ENCODE measurements at regions not wholly inside any gene's neighbourhood (a gene's known extent, or its start where the extent isn't known, plus 50 kb on each side); places are given as distances from the start of the nearest gene placed in this dataset.

GRCh38 chr3:146889626-146890025 is 284.5 kb upstream of the PLSCR5 start:
- intact Hi-C loops (cut with DNase I, micrococcal nuclease): no loop called here
- ATAC-seq: no peak
- no peak for DNase-seq

DNA sequence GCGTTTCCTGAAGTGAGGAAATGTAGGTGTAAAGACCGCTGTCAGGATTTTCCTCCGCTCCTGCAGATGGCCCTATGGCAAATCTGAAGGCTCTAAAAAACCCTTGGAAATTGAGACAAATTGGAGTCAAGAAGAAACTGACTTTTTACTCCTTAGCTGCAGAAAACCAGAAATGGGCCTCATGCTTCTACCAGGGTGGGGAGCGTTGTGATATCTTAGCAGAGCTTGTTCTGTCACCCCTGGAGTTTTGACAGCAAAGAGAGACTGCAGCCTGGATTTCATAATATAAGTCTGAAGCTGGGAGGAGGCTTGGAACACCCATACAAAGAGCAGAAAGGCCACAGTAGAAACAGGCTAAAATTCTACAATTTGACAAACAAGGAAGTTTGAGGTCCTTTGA is 283.0 kb upstream of the PLSCR5 start:
- no peak for DNase-seq
- intact Hi-C loops (cut with DNase I, micrococcal nuclease): no loop called here
- ATAC-seq: no peak

DNA sequence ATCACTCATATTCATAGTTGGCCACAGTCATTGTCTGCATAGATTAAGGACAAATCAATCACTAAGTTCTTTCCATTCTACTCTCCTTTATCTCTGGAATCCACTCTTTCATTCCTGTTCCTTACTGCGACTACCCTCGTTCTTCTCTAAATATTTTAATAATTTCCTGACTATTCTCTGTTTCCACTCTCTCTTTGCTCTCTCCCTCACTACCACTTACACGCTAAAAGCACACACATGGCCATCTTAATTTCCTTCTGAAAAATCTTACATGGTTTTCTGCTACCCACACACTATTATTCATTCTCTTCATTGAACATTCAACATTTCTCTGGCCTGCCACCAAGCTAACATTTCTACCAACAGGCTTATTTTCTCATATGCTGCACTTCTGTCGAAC is 279.6 kb upstream of the PLSCR5 start:
- intact Hi-C loops (cut with DNase I, micrococcal nuclease): no loop called here
- ATAC-seq (no peak), DNase-seq (no peak)

DNA sequence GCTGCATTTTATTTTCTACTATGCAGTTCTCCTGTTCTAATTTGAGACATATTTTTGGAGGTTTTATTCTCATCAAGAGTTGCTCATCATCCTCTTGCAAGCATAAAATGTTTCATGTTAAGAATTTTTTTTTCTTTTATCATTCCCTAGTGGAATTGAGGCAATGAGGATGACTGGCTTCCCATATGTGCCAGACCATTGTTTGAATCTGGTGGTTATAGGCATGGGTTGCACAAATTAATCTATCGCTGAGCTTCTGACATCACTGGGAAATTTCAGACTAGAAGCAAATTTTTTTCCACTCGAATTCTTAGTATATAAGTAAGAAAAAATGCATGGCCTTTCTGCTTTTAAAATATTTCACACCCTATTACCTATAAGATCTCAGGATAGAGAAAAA is 279.1 kb upstream of the PLSCR5 start:
- ATAC-seq: no peak

GRCh38 chr3:146883288-146883687 is 278.1 kb upstream of the PLSCR5 start:
- no peak for DNase-seq
- no peak for ATAC-seq
- intact Hi-C loops (cut with DNase I, micrococcal nuclease): no loop called here

More for the DNA sequence above, 279.1 kb upstream of the PLSCR5 start:
- intact Hi-C loops (cut with DNase I, micrococcal nuclease): no loop called here
- no peak for DNase-seq

DNA sequence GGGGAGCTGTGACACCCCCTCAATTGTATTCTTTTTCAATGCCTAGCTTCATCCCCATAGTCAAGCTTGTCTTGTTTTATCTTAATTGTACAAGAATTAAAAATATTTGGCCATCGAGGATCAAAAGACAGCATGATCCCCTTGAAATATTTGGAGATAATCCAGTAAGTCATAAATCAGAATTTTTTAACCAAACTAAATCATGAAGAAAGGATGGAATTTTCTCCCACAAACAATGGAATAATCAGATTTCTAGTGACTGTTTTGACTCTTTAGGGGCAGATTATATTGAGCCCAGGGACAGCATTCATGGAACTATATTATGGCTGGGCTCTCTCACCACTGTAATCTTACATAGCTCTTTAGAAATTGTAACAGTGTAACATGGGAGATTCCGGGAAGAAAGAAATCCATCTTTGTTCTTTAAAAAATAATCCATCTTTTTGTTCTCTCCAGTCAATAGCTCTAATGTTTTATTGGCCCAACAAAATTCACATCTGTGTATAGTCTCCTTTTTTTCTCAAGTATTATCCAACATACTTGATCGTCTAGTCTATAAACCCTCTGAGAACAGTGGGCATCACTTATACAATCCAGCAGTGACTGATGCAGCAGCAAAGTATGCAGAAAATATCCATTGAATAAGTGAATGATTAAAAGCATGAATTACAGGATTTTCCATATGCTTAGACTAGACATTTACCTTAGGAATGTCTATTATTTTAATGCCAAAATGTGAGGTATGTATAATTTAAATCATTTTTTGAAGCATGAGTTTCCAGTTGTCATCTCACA is 277.0 kb upstream of the PLSCR5 start:
- intact Hi-C loops (cut with DNase I, micrococcal nuclease): no loop called here
- ATAC-seq (no peak), DNase-seq (no peak)

DNA sequence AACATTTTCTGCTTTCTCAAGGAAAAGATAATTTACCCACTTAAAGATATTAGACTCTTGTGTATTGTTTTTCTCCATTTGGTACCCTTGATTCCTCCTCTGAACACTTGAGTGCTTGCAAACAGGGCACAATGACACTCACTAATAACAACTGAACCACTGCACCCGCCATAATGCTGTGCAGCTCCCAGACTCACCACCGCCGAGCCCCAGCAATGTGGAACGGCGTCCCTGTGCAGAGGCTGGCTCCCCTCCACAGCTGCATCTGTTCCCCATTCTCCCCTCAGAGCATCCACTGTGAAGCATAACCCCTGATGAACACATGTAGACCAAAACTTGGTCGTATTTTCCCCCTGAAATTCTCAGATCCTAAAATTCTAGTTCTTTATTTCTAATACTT is 276.2 kb upstream of the PLSCR5 start:
- ATAC-seq (no peak), DNase-seq (no peak)
- intact Hi-C loops (cut with DNase I, micrococcal nuclease): no loop called here

- ATAC-seq (no peak), DNase-seq (no peak)
- intact Hi-C loops (cut with DNase I, micrococcal nuclease): no loop called here
These were observed 268.6 kb upstream of the PLSCR5 start for GRCh38 chr3:146873748-146874147.

- ATAC-seq (no peak), DNase-seq (no peak)
- intact Hi-C loops (cut with DNase I, micrococcal nuclease): no loop called here
These were observed 260.1 kb upstream of the PLSCR5 start for GRCh38 chr3:146865175-146865755.

- ATAC-seq: no peak
- intact Hi-C loops (cut with DNase I, micrococcal nuclease): no loop called here
- DNase-seq: no peak
These were observed 256.1 kb upstream of the PLSCR5 start for GRCh38 chr3:146861262-146861661.

- DNase-seq (no peak), ATAC-seq (no peak)
- intact Hi-C loops (cut with DNase I, micrococcal nuclease): no loop called here
These were observed 249.4 kb upstream of the PLSCR5 start for GRCh38 chr3:146854523-146854922.

GRCh38 chr3:146851665-146852064 is 246.5 kb upstream of the PLSCR5 start:
- intact Hi-C loops (cut with DNase I, micrococcal nuclease): no loop called here
- ATAC-seq (no peak), DNase-seq (no peak)

- no peak for ATAC-seq
- DNase-seq: no peak
- intact Hi-C loops (cut with DNase I, micrococcal nuclease): no loop called here
These were observed 240.2 kb upstream of the PLSCR5 start for GRCh38 chr3:146845361-146845760.

- intact Hi-C loops (cut with DNase I, micrococcal nuclease): no loop called here
- no peak for ATAC-seq
These were observed 238.3 kb upstream of the PLSCR5 start for GRCh38 chr3:146843476-146843875.

DNA sequence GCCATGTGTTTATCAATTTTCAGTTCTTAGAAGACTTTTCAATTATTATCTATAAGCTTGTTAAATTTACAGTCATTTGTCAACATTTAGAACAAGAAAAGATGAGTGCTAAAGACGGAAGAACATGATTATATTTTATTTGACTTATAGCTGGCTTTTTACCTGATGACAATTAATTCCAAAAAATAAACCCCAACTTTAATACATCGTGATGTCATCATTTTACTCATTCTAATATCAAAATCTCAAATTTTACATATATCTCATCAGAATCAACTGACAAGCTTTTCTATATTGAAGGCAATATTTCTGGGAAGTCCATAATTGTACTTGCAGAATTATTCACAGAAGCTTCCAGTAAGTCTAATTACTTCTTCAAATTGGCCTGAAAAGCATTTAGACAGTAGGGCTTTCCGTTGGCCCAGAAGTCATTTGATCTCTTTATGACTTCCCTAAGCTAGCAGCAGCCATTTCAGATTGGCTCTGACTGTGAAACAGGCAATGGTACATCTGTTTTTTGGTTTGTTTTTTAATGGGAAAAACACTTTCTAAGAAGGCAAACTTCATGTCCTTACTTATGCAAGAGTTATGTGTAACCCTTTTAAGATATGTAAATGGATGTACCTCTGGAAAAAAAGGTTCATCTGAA is 234.7 kb upstream of the PLSCR5 start:
- intact Hi-C loops (cut with DNase I, micrococcal nuclease): no loop called here
- no peak for ATAC-seq
- DNase-seq: no peak

More at GRCh38 chr3:146843476-146843875, 238.3 kb upstream of the PLSCR5 start:
- no peak for DNase-seq

GRCh38 chr3:146838221-146838620 is 233.1 kb upstream of the PLSCR5 start:
- ATAC-seq (no peak), DNase-seq (no peak)
- intact Hi-C loops (cut with DNase I, micrococcal nuclease): no loop called here

- intact Hi-C loops (cut with DNase I, micrococcal nuclease): no loop called here
- DNase-seq (no peak), ATAC-seq (no peak)
These were observed 229.8 kb upstream of the PLSCR5 start for GRCh38 chr3:146834917-146835316.

DNA sequence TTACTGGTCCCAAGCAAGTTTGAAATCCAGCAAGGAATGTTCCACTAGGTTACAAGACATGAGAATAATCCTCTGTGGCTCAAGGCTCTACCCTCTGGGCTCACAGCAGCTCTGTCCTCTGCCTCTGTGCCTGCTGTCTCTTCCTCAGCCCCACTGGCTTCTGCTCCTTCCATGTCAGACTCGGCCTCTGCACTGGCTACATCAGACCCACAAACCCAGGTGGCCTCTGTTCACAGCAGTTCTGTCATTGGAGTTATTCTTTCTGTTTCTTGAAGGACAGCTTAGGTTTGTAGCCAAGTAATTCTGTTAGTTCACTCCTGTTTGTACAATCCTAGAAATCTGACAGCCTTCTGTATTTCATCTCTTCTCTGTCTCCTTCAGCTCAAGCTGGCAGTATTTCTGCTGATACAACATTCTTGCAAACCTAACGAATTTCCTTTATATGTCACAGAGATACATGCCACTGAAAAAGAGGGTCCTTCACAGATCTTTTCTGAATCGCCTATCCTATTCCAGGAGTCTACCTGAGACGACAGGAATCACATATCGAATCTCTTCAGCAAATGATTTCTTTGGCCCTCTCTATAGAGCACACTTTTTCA is 227.8 kb upstream of the PLSCR5 start:
- no peak for ATAC-seq
- DNase-seq: no peak
- intact Hi-C loops (cut with DNase I, micrococcal nuclease): no loop called here

DNA sequence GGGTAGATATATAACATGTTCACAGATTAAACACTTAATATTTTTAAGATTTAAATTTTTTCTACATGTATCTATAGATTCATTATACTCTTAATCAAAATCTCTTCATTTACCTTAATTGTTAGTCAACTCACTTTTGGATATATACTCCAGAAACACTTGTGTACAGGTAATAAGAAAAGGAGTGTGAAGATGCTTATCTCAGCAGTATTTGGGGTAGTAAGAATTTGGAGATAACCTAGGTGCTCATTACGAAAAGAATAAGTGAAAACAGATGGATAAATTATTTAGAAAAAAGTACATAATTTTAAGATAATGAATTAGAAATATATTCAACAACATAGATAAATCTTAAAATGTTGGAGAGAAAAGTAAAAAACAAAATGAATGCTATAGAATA is 226.5 kb upstream of the PLSCR5 start:
- ATAC-seq (no peak), DNase-seq (no peak)
- intact Hi-C loops (cut with DNase I, micrococcal nuclease): no loop called here

DNA sequence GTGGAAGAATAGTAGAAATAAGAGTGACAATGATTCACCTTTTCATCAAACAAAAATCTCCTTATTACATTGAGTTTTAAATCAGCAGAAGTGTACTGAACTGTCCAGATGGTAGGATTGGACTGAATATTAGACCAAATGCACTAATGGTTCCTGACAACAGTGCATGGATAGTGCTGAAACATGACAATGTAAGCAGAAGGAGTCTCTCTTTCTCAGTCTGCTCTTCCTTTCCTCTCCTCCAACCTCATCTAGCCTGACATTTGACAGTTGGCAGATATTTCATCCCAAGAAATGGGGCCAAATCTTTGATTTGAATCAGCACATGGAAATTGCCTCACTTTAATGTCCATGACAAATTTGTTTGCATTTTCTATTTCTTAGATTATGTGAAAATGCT is 225.1 kb upstream of the PLSCR5 start:
- intact Hi-C loops (cut with DNase I, micrococcal nuclease): no loop called here
- ATAC-seq (no peak), DNase-seq (no peak)

Measured in left colon (tissue), 2 donors.